CD8-positive, alpha-beta memory T cell (primary cell): ENCODE measurements at regions not wholly inside any gene's neighbourhood (a gene's known extent, or its start where the extent isn't known, plus 50 kb on each side); places are given as distances from the start of the nearest gene placed in this dataset.

Source experiments
- CTCF ChIA-PET: fragments of 350-600 bp; sonication (Branson Sonifier 250); formaldehyde crosslinking; loops from one replicate; lab custom pipeline; 2021; ENCODE audit warnings: antibody characterized with exemption; lab: Charles Lee
- POLR2A ChIA-PET: fragments of 350-600 bp; sonication (Branson Sonifier 250); formaldehyde crosslinking; loops from one replicate; lab custom pipeline; 2021; ENCODE audit warnings: antibody characterized with exemption; lab: Charles Lee
- DNase-seq, 5 donors: peaks; one replicate each; pipeline versions ENCODE4 v3.0.0 to v3.0.0-alpha.2; 2020 to 2022; ENCODE audit warnings: mixed read lengths in 1 of 5
- H3K27ac ChIP-seq: one replicate; pipeline ENCODE4 v1.7.0; 2013; ENCODE audit warnings: low read depth, mild to moderate bottlenecking, low read length, moderate library complexity
- H3K27me3 ChIP-seq: 2 replicates; pipeline ENCODE4 v1.7.0; 2013; ENCODE audit warnings: low read length, mild to moderate bottlenecking; ENCODE audit not compliant: insufficient read depth, poor library complexity, severe bottlenecking
- H3K36me3 ChIP-seq: 2 replicates; pipeline ENCODE4 v1.7.0; 2013; ENCODE audit warnings: mild to moderate bottlenecking, low read length, moderate library complexity; ENCODE audit not compliant: insufficient read depth
- H3K4me1 ChIP-seq: 2 replicates; pipeline ENCODE4 v1.7.0; 2013; ENCODE audit warnings: mild to moderate bottlenecking, low read length, moderate library complexity; ENCODE audit not compliant: insufficient read depth
- H3K4me3 ChIP-seq: 2 replicates; pipeline ENCODE4 v1.7.0; 2013; ENCODE audit warnings: mild to moderate bottlenecking, low read length
- H3K9me3 ChIP-seq: 2 replicates; pipeline ENCODE4 v1.7.0; 2013; ENCODE audit warnings: mild to moderate bottlenecking, low read length
- H3K27ac Mint-ChIP-seq, 8 donors: one replicate each; pipeline ENCODE4 v1.8.0; 2020 to 2021; ENCODE audit warnings: mixed read lengths in 8 of 8, mild to moderate bottlenecking in 6 of 8, inconsistent platforms in 3 of 8, moderate library complexity in 3 of 8
- H3K27me3 Mint-ChIP-seq, 2 donors: one replicate each; pipeline ENCODE4 v1.8.0; 2020 to 2021; ENCODE audit warnings: mixed read lengths in 2 of 2, mild to moderate bottlenecking in 1 of 2, moderate library complexity in 1 of 2
- H3K36me3 Mint-ChIP-seq, 3 donors: one replicate each; pipeline ENCODE4 v1.8.0; 2020 to 2021; ENCODE audit warnings: mixed read lengths in 3 of 3, inconsistent platforms in 1 of 3, mild to moderate bottlenecking in 1 of 3
- H3K4me1 Mint-ChIP-seq, 3 donors: one replicate each; pipeline ENCODE4 v1.8.0; 2020 to 2021; ENCODE audit warnings: mixed read lengths in 3 of 3, inconsistent platforms in 1 of 3, mild to moderate bottlenecking in 1 of 3
- H3K4me3 Mint-ChIP-seq, 7 donors: one replicate each; pipeline ENCODE4 v1.8.0; 2020 to 2021; ENCODE audit warnings: mixed read lengths in 7 of 7, mild to moderate bottlenecking in 6 of 7, moderate library complexity in 4 of 7, inconsistent platforms in 2 of 7
- H3K9me3 Mint-ChIP-seq, 5 donors: one replicate each; pipeline ENCODE4 v1.8.0; 2020 to 2022; ENCODE audit warnings: mixed read lengths in 5 of 5, mild to moderate bottlenecking in 3 of 5, moderate library complexity in 2 of 5, inconsistent platforms in 1 of 5

- CTCF ChIA-PET: no interaction called here
- POLR2A ChIA-PET: no interaction called here
- no peak overlapping the region for H3K4me3 Mint-ChIP-seq
- peaks cover 3 to 21% (median 12%) of the 10 kb centered on the region in 5 donors for H3K9me3 Mint-ChIP-seq
- H3K27me3 Mint-ChIP-seq: no peaks in the 10 kb centered on the region
- no peaks in the 10 kb centered on the region for H3K4me1 ChIP-seq
- H3K27me3 ChIP-seq: no peaks in the 10 kb centered on the region
- H3K4me3 ChIP-seq: no peak overlapping the region
- H3K9me3 ChIP-seq: no peaks in the 10 kb centered on the region
- H3K27ac Mint-ChIP-seq: no peak overlapping the region
- DNase-seq: no peak
- no peaks in the 10 kb centered on the region for H3K36me3 ChIP-seq
- H3K36me3 Mint-ChIP-seq: no peaks in the 10 kb centered on the region
- no peaks in the 10 kb centered on the region for H3K4me1 Mint-ChIP-seq
- H3K27ac ChIP-seq: no peak overlapping the region
These were observed 502.1 kb downstream of the CNTN6 start for GRCh38 chr3:1594940-1595339.

GRCh38 chr3:1600206-1600605 lies 498.5 kb upstream of the CNTN4 start:
- Histone ChIP-seq H3K4me3 (no peak overlapping the region), H3K4me1 (no peaks in the 10 kb centered on the region), H3K27me3 (no peaks in the 10 kb centered on the region), H3K27ac (no peak overlapping the region), H3K36me3 (no peaks in the 10 kb centered on the region), H3K9me3 (no peaks in the 10 kb centered on the region)
- H3K27ac Mint-ChIP-seq: no peak overlapping the region
- H3K9me3 Mint-ChIP-seq: peaks cover 0 to 11% (median 5%) of the 10 kb centered on the region in 5 donors
- POLR2A ChIA-PET: no interaction called here
- no peaks in the 10 kb centered on the region for H3K4me1 Mint-ChIP-seq
- CTCF ChIA-PET: no interaction called here
- H3K27me3 Mint-ChIP-seq: no peaks in the 10 kb centered on the region
- DNase-seq: no peak
- no peaks in the 10 kb centered on the region for H3K36me3 Mint-ChIP-seq
- H3K4me3 Mint-ChIP-seq: no peak overlapping the region

DNA sequence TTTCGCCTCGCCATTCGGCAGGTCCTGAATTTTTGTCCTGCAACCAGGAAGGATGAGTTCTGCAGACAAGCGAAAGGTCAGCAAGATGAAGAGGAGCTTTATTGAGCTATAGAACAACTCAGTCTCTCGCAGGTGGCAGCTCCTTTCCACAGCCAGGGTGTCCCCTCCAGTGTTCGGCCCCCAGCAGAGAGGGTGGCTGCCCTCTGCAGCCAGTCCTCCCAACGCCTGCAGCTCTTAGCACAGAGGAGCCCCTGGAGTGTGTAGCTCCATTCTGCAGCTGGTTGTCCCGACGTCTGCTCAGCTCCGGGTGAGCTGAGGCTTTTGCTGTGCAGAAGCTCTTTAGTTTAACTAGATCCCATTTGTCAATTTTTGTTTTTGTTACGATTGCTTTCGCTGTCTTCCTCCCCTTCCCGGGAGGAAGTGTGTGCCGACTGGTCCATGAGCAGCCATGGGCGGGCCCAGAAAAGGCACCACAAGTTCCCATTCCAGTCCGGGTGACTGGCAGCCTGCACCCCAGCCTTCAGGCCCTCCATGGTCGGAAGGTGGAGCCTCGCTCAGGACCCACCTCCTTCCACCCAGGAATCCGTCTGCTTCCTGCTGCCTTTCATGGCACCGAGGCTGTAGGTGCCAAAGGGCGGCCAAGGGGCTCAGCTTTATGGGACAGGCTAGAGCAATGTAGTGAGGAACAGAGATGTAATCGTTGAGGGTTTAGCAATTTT lies 497.8 kb upstream of the CNTN4 start:
- no peak for DNase-seq
- Histone ChIP-seq H3K4me3 (no peak overlapping the region), H3K36me3 (no peaks in the 10 kb centered on the region), H3K4me1 (no peaks in the 10 kb centered on the region), H3K27ac (no peak overlapping the region), H3K9me3 (no peaks in the 10 kb centered on the region), H3K27me3 (no peaks in the 10 kb centered on the region)
- CTCF ChIA-PET: no interaction called here
- POLR2A ChIA-PET: no interaction called here
- H3K27ac Mint-ChIP-seq: no peak overlapping the region
- no peaks in the 10 kb centered on the region for H3K4me1 Mint-ChIP-seq
- no peak overlapping the region for H3K4me3 Mint-ChIP-seq
- H3K9me3 Mint-ChIP-seq: peaks cover 0 to 10% (median 4%) of the 10 kb centered on the region in 5 donors
- no peaks in the 10 kb centered on the region for H3K36me3 Mint-ChIP-seq
- H3K27me3 Mint-ChIP-seq: no peaks in the 10 kb centered on the region

DNA sequence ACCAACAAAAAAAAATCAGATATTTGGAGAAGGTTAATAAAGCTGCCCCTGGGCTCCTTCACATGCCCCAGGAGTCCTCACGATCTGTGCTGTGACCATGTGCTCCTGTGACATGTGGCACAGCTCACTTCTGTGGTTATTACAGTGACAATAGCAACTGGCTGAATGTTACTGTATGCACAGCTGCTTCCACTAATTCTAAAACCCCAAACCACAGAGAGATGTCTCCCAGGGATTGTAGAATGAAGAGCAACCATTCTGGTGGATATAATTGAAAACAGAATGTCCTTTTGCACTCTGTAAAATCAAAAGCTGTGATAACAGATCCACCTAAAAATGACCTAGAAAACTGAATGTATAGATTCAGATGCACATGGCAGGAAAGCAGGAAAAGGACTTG lies 489.2 kb upstream of the CNTN4 start:
- H3K27ac Mint-ChIP-seq: no peak overlapping the region
- H3K4me1 Mint-ChIP-seq: no peaks in the 10 kb centered on the region
- ChIA-PET CTCF (no interaction called here), POLR2A (no interaction called here)
- H3K9me3 ChIP-seq: peaks cover 6% of the 10 kb centered on the region
- no peak for DNase-seq
- H3K27me3 Mint-ChIP-seq: no peaks in the 10 kb centered on the region
- H3K9me3 Mint-ChIP-seq: peaks cover 3 to 35% (median 8%) of the 10 kb centered on the region in 5 donors
- H3K4me3 Mint-ChIP-seq: no peak overlapping the region
- H3K4me3 ChIP-seq: no peak overlapping the region
- peaks cover 0 to 1% (median 0%) of the 10 kb centered on the region in 3 donors for H3K36me3 Mint-ChIP-seq
- H3K4me1 ChIP-seq: no peaks in the 10 kb centered on the region
- H3K36me3 ChIP-seq: no peaks in the 10 kb centered on the region
- H3K27ac ChIP-seq: no peak overlapping the region
- no peaks in the 10 kb centered on the region for H3K27me3 ChIP-seq

DNA sequence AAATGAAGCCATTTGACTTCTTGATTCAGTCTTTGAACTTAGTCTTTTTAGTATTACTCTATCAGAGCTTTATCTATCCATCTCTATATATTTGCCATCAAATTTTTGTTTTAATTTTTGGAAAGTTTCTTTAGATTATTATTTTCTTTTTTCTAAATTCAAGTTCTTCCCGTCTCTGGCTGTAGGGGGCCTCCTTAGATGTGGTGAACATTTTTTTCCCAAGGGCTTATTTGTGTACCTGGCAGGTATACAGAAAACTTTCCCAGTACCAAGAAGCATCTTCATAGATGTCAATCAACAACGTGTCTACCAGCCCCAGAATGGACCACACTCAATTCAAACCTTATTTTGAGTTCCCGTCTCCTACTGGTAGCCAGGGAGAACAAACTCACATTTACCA lies 486.8 kb upstream of the CNTN4 start:
- Histone ChIP-seq H3K4me3 (no peak overlapping the region), H3K27me3 (no peaks in the 10 kb centered on the region), H3K4me1 (no peaks in the 10 kb centered on the region), H3K27ac (no peak overlapping the region), H3K9me3 (peaks cover 6% of the 10 kb centered on the region), H3K36me3 (no peaks in the 10 kb centered on the region)
- POLR2A ChIA-PET: no interaction called here
- Mint-ChIP-seq H3K9me3 (peaks cover 3 to 32% (median 6%) of the 10 kb centered on the region in 5 donors), H3K4me1 (no peaks in the 10 kb centered on the region), H3K4me3 (no peak overlapping the region), H3K36me3 (peaks cover 0 to 1% (median 0%) of the 10 kb centered on the region in 3 donors), H3K27me3 (no peaks in the 10 kb centered on the region), H3K27ac (no peak overlapping the region)
- CTCF ChIA-PET: no interaction called here
- no peak for DNase-seq

DNA sequence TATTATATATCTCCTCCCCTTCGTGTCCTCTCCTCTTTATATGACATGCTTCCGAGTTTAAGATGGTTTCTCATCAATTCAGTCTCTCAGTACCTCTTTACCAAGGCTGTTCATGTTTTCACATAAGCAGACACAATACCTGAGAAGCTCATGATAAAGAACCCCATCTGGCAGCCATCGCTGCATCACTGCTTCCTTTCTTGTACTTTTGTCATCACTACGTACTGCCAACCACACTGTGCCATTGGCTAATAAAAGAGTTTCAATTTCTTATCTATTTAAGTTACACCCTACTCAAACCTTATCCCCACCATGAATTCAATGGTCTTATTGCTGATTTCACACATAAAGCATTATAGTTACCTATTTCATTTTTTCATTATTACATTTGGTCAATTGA lies 484.7 kb upstream of the CNTN4 start:
- H3K36me3 Mint-ChIP-seq: no peaks in the 10 kb centered on the region
- DNase-seq: no peak
- H3K9me3 Mint-ChIP-seq: peaks cover 3 to 28% (median 12%) of the 10 kb centered on the region in 5 donors
- Histone ChIP-seq H3K36me3 (no peaks in the 10 kb centered on the region), H3K9me3 (peaks cover 6% of the 10 kb centered on the region), H3K4me1 (no peaks in the 10 kb centered on the region), H3K27ac (no peak overlapping the region), H3K4me3 (no peak overlapping the region), H3K27me3 (no peaks in the 10 kb centered on the region)
- no peaks in the 10 kb centered on the region for H3K27me3 Mint-ChIP-seq
- H3K4me3 Mint-ChIP-seq: no peak overlapping the region
- POLR2A ChIA-PET: no interaction called here
- no peak overlapping the region for H3K27ac Mint-ChIP-seq
- no peaks in the 10 kb centered on the region for H3K4me1 Mint-ChIP-seq
- CTCF ChIA-PET: no interaction called here

- H3K36me3 ChIP-seq: no peaks in the 10 kb centered on the region
- no peaks in the 10 kb centered on the region for H3K36me3 Mint-ChIP-seq
- H3K4me1 ChIP-seq: no peaks in the 10 kb centered on the region
- H3K4me1 Mint-ChIP-seq: no peaks in the 10 kb centered on the region
- POLR2A ChIA-PET: no interaction called here
- no peak overlapping the region for H3K27ac Mint-ChIP-seq
- H3K9me3 Mint-ChIP-seq: peaks cover 2 to 17% (median 13%) of the 10 kb centered on the region in 5 donors
- no peak for DNase-seq
- H3K4me3 ChIP-seq: no peak overlapping the region
- no peaks in the 10 kb centered on the region for H3K27me3 Mint-ChIP-seq
- no peaks in the 10 kb centered on the region for H3K27me3 ChIP-seq
- H3K27ac ChIP-seq: no peak overlapping the region
- CTCF ChIA-PET: no interaction called here
- H3K4me3 Mint-ChIP-seq: no peak overlapping the region
- peaks cover 6% of the 10 kb centered on the region for H3K9me3 ChIP-seq
These were observed 481.9 kb upstream of the CNTN4 start for GRCh38 chr3:1616744-1617143.

DNA sequence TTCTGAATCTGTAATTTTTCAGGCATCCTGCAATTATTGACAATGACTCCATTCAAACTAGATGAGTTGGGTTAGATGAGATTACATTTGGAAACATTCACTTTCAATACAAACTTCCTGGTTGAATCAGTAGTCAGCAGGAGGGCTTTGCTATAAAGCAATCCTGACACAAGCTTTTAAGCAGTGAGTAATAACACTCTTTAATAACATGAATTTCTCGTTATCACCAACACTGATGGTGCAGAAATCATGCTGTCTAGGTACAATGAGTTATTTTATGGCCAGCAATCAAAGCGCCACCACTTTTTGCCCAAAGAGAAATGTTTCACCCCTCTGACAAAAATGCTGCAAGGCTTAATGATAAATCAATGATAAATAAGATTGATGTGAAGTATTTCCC lies 474.8 kb upstream of the CNTN4 start:
- Histone ChIP-seq H3K4me1 (no peaks in the 10 kb centered on the region), H3K36me3 (no peaks in the 10 kb centered on the region), H3K9me3 (no peaks in the 10 kb centered on the region), H3K4me3 (no peak overlapping the region), H3K27ac (no peak overlapping the region), H3K27me3 (no peaks in the 10 kb centered on the region)
- H3K4me3 Mint-ChIP-seq: no peak overlapping the region
- no peaks in the 10 kb centered on the region for H3K36me3 Mint-ChIP-seq
- DNase-seq: no peak
- H3K27ac Mint-ChIP-seq: no peak overlapping the region
- H3K27me3 Mint-ChIP-seq: no peaks in the 10 kb centered on the region
- ChIA-PET POLR2A (no interaction called here), CTCF (no interaction called here)
- peaks cover 0 to 13% (median 2%) of the 10 kb centered on the region in 5 donors for H3K9me3 Mint-ChIP-seq
- no peaks in the 10 kb centered on the region for H3K4me1 Mint-ChIP-seq
